HEK293T (cell line): ENCODE measurements at regions not wholly inside any gene's neighbourhood (a gene's known extent, or its start where the extent isn't known, plus 50 kb on each side); places are given as distances from the start of the nearest gene placed in this dataset.

Source experiments
- ARNT ChIP-seq: fragments of 450-650 bp; IDR thresholded peaks from 2 replicates; pipeline ENCODE4 v1.6.1; 2017; ENCODE audit warnings: mild to moderate bottlenecking
- ELF4 ChIP-seq: fragments of 450-650 bp; IDR thresholded peaks from 2 replicates; pipeline ENCODE4 v1.6.1; 2017; ENCODE audit warnings: antibody characterized with exemption
- FOXA1 ChIP-seq: fragments of 450-650 bp; IDR thresholded peaks from 2 replicates; pipeline ENCODE4 v1.6.1; 2016; ENCODE audit warnings: mild to moderate bottlenecking
- FOXK2 ChIP-seq: fragments of 450-650 bp; IDR thresholded peaks from 2 replicates; pipeline ENCODE4 v1.6.1; 2016; ENCODE audit warnings: mild to moderate bottlenecking
- FOXM1 ChIP-seq: fragments of 450-650 bp; IDR thresholded peaks from 2 replicates; pipeline ENCODE4 v1.6.1; 2017; ENCODE audit warnings: mild to moderate bottlenecking, borderline replicate concordance
- L3MBTL2 ChIP-seq: fragments of 450-650 bp; conservative IDR thresholded peaks from 2 replicates; pipeline ENCODE4 v1.6.1; 2016; ENCODE audit warnings: mild to moderate bottlenecking
- LEF1 ChIP-seq: fragments of 450-650 bp; IDR thresholded peaks from 2 replicates; pipeline ENCODE4 v1.6.1; 2017; ENCODE audit warnings: mild to moderate bottlenecking, borderline replicate concordance
- NFRKB ChIP-seq: fragments of 450-650 bp; IDR thresholded peaks from 2 replicates; pipeline ENCODE4 v1.6.1; 2016; ENCODE audit warnings: mild to moderate bottlenecking, moderate library complexity
- PKNOX1 ChIP-seq: fragments of 450-650 bp; IDR thresholded peaks from 2 replicates; pipeline ENCODE4 v1.6.1; 2016
- SP1 ChIP-seq: fragments of 450-650 bp; IDR thresholded peaks from 2 replicates; pipeline ENCODE4 v1.6.1; 2017
- SUZ12 ChIP-seq: fragments of 450-650 bp; IDR thresholded peaks from 2 replicates; pipeline ENCODE4 v1.6.1; 2016; ENCODE audit warnings: mild to moderate bottlenecking
- TARDBP ChIP-seq: fragments of 450-650 bp; IDR thresholded peaks from 2 replicates; pipeline ENCODE4 v1.6.1; 2016

- TF ChIP-seq FOXA1 (no peak), SUZ12 (no peak), FOXM1 (no peak), SP1 (no peak), TARDBP (no peak), FOXK2 (no peak), NFRKB (no peak), L3MBTL2 (no peak), ELF4 (no peak), LEF1 (no peak), ARNT (no peak), PKNOX1 (no peak)
Measured at GRCh38 chr5:77925503-77925902, 149.4 kb upstream of the TBCA start.
